SHP77 (cell line): ENCODE measurements at regions not wholly inside any gene's neighbourhood (a gene's known extent, or its start where the extent isn't known, plus 50 kb on each side); places are given as distances from the start of the nearest gene placed in this dataset.
A peak's percentile ranks its signal among the peaks of the same experiment; 100 is the strongest.

ENCODE experiments used
- DNase-seq, 2 experiments: peaks; one replicate each; lab custom pipeline; 2025; lab: John Stamatoyannopoulos, UW

- DNase-seq = no peak
Measured at GRCh38 chr6:50102676-50103075, 52.9 kb upstream of the DEFB112 start.

GRCh38 chr6:50110587-50110986 lies 60.9 kb upstream of the DEFB112 start:
- no peak for DNase-seq

- no peak for DNase-seq
Measured at GRCh38 chr6:50112981-50113857, 63.5 kb upstream of the DEFB112 start.

GRCh38 chr6:50116390-50116789 lies 66.7 kb upstream of the DEFB112 start:
- no peak for DNase-seq

- DNase-seq = peak in 1 of 2 experiments; percentile 8
Measured at GRCh38 chr6:50116797-50117542, 67.2 kb upstream of the DEFB112 start.

- no peak for DNase-seq
Measured at GRCh38 chr6:50120300-50120699, 70.6 kb upstream of the DEFB112 start.

GRCh38 chr6:50123688-50124087 lies 74.0 kb upstream of the DEFB112 start:
- DNase-seq = no peak

- DNase-seq = no peak
Measured at GRCh38 chr6:50124572-50124971, 74.8 kb upstream of the DEFB112 start.

GRCh38 chr6:50128420-50129005 lies 78.8 kb upstream of the DEFB112 start:
- peak in 1 of 2 experiments; percentile 3 for DNase-seq

- DNase-seq = no peak
Measured at GRCh38 chr6:50135968-50136367, 86.2 kb upstream of the DEFB112 start.

GRCh38 chr6:50141100-50141499 lies 91.4 kb upstream of the DEFB112 start:
- no peak for DNase-seq

GRCh38 chr6:50143011-50143719 lies 93.4 kb upstream of the DEFB112 start:
- no peak for DNase-seq

GRCh38 chr6:50145125-50145524 lies 95.4 kb upstream of the DEFB112 start:
- no peak for DNase-seq

GRCh38 chr6:50147371-50147770 lies 97.6 kb upstream of the DEFB112 start:
- DNase-seq = no peak

GRCh38 chr6:50180646-50181045 lies 130.9 kb upstream of the DEFB112 start:
- no peak for DNase-seq

- DNase-seq = peak in 1 of 2 experiments; percentile 6
Measured at GRCh38 chr6:50185006-50185405, 135.3 kb upstream of the DEFB112 start.

GRCh38 chr6:50187351-50187921 lies 137.7 kb upstream of the DEFB112 start:
- no peak for DNase-seq

- no peak for DNase-seq
Measured at GRCh38 chr6:50198245-50198644, 148.5 kb upstream of the DEFB112 start.

GRCh38 chr6:50202766-50203165 lies 153.0 kb upstream of the DEFB112 start:
- no peak for DNase-seq

GRCh38 chr6:50211582-50211981 lies 161.9 kb upstream of the DEFB112 start:
- DNase-seq = no peak

- no peak for DNase-seq
Measured at GRCh38 chr6:50213146-50213545, 163.4 kb upstream of the DEFB112 start.

GRCh38 chr6:50214937-50215336 lies 165.2 kb upstream of the DEFB112 start:
- DNase-seq = no peak
